ENCODE measurements at regions not wholly inside any gene's neighbourhood (a gene's known extent, or its start where the extent isn't known, plus 50 kb on each side); places are given as distances from the start of the nearest gene placed in this dataset.

GRCh38 chr2:21559351-21559750 lies 435.6 kb downstream of the TDRD15 start:
- H3K4me3 ChIP-seq (ENCODE audit: low read length): no peak overlapping the region
- no peak for TF ChIP-seq CTCF (IDR thresholded peaks at IDR 0.05; ENCODE audit: insufficient read depth, low read depth, low read length, missing control alignments)
- DNase-seq (ENCODE audit: low read depth): no peak

- no peak for TF ChIP-seq CTCF (IDR thresholded peaks at IDR 0.05; ENCODE audit: insufficient read depth, low read depth, low read length, missing control alignments)
- DNase-seq (ENCODE audit: low read depth): no peak
- no peak overlapping the region for H3K4me3 ChIP-seq (ENCODE audit: low read length)
These were observed 438.2 kb downstream of the TDRD15 start for GRCh38 chr2:21561965-21562364.

GRCh38 chr2:21567395-21567794 lies 443.6 kb downstream of the TDRD15 start:
- H3K4me3 ChIP-seq (ENCODE audit: low read length): no peak overlapping the region
- DNase-seq (ENCODE audit: low read depth): no peak
- no peak for TF ChIP-seq CTCF (IDR thresholded peaks at IDR 0.05; ENCODE audit: insufficient read depth, low read depth, low read length, missing control alignments)

GRCh38 chr2:21571686-21572085 lies 447.9 kb downstream of the TDRD15 start:
- DNase-seq (ENCODE audit: low read depth): no peak
- no peak overlapping the region for H3K4me3 ChIP-seq (ENCODE audit: low read length)
- no peak for TF ChIP-seq CTCF (IDR thresholded peaks at IDR 0.05; ENCODE audit: insufficient read depth, low read depth, low read length, missing control alignments)

- DNase-seq (ENCODE audit: low read depth): no peak
- no peak for TF ChIP-seq CTCF (IDR thresholded peaks at IDR 0.05; ENCODE audit: insufficient read depth, low read depth, low read length, missing control alignments)
- no peak overlapping the region for H3K4me3 ChIP-seq (ENCODE audit: low read length)
These were observed 456.6 kb downstream of the TDRD15 start for GRCh38 chr2:21580391-21580790.

GRCh38 chr2:21585881-21586280 lies 462.1 kb downstream of the TDRD15 start:
- no peak overlapping the region for H3K4me3 ChIP-seq (ENCODE audit: low read length)
- TF ChIP-seq CTCF (IDR thresholded peaks at IDR 0.05; ENCODE audit: insufficient read depth, low read depth, low read length, missing control alignments): no peak
- DNase-seq (ENCODE audit: low read depth): no peak

- no peak for TF ChIP-seq CTCF (IDR thresholded peaks at IDR 0.05; ENCODE audit: insufficient read depth, low read depth, low read length, missing control alignments)
- no peak overlapping the region for H3K4me3 ChIP-seq (ENCODE audit: low read length)
- DNase-seq (ENCODE audit: low read depth): no peak
These were observed 466.4 kb downstream of the TDRD15 start for GRCh38 chr2:21590026-21590690.

Data from epithelial cell of esophagus (primary cell).